Endothelial cell of umbilical vein (primary cell): ENCODE measurements at regions not wholly inside any gene's neighbourhood (a gene's known extent, or its start where the extent isn't known, plus 50 kb on each side); places are given as distances from the start of the nearest gene placed in this dataset.

Source experiments
- BruUV-seq: library from RNA; stranded (reverse); fragments of 400-500 nt; replicated peaks from 2 replicates; lab custom pipeline; 2021; lab: Mats Ljungman, UMichigan
- CTCF ChIA-PET: fragments of 300-600, 350-600 bp; sonication (Branson Sonifier 250); formaldehyde crosslinking; loops from one replicate; lab custom pipeline; 2021; ENCODE audit warnings: antibody characterized with exemption, inconsistent platforms; lab: Charles Lee
- POLR2A ChIA-PET: fragments of 300-600, 350-600 bp; sonication (Branson Sonifier 250); formaldehyde crosslinking; loops from one replicate; lab custom pipeline; 2021; ENCODE audit warnings: antibody characterized with exemption, inconsistent platforms; lab: Charles Lee
- DNase-seq: peaks from one replicate; pipeline ENCODE4 v3.0.0-alpha.2; 2011; ENCODE audit warnings: low read depth, low spot score
- FAIRE-seq: peaks from 2 replicates; lab custom pipeline; 2011; peaks lifted over from hg19 to GRCh38; lab: Jason Lieb, UNC
- H2AFZ ChIP-seq: 2 replicates; pipeline ENCODE4 v1.6.0; 2012; ENCODE audit warnings: low read depth, low read length, control low read depth, inconsistent platforms
- H3K27ac ChIP-seq: 2 replicates; pipeline ENCODE4 v1.5.1; 2011; ENCODE audit warnings: low read depth, mild to moderate bottlenecking, control low read depth, low read length, moderate library complexity; ENCODE audit not compliant: insufficient read depth
- H3K27me3 ChIP-seq, 2 experiments: 2 replicates each; pipeline versions ENCODE4 v1.6.0 to v1.6.1; 2011; ENCODE audit warnings: low read length in 2 of 2, mixed read lengths in 1 of 2; ENCODE audit not compliant: control insufficient read depth in 2 of 2, insufficient read depth in 2 of 2
- H3K36me3 ChIP-seq, 2 experiments: 2 replicates in 1 of 2; 3 replicates in 1 of 2; pipeline ENCODE4 v1.5.1; 2011; ENCODE audit warnings: low read length in 2 of 2, mild to moderate bottlenecking in 1 of 2, moderate library complexity in 1 of 2; ENCODE audit not compliant: control insufficient read depth in 2 of 2, insufficient read depth in 2 of 2; ENCODE audit errors: extremely low read depth in 1 of 2
- H3K4me1 ChIP-seq: 3 replicates; pipeline ENCODE4 v1.5.1; 2011; ENCODE audit warnings: mild to moderate bottlenecking, low read length; ENCODE audit not compliant: control insufficient read depth, insufficient read depth; ENCODE audit errors: extremely low read depth
- H3K4me2 ChIP-seq: 2 replicates; pipeline ENCODE4 v1.6.1; 2011; ENCODE audit warnings: low read length, control low read depth, mixed read lengths; ENCODE audit not compliant: insufficient read depth
- H3K4me3 ChIP-seq, 3 experiments: fragments of 200-600 bp in 1 of 3; sonication (generic), shearing (Covaris generic) in 1 of 3; replicated peaks in 1 of 3; 2 replicates each; pipeline ENCODE4 v1.5.1; 2011 to 2016; ENCODE audit warnings: control low read depth in 3 of 3, low read length in 3 of 3, mild to moderate bottlenecking in 2 of 3, inconsistent platforms in 1 of 3, low read depth in 1 of 3, moderate library complexity in 1 of 3; ENCODE audit not compliant: insufficient read depth in 1 of 3
- H3K79me2 ChIP-seq: 2 replicates; pipeline ENCODE4 v1.6.0; 2012; ENCODE audit warnings: low read length, inconsistent platforms; ENCODE audit not compliant: control insufficient read depth, insufficient read depth
- H3K9ac ChIP-seq: replicated peaks from 2 replicates; pipeline ENCODE3; 2011; ENCODE audit warnings: low read length, control low read depth; ENCODE audit not compliant: insufficient read depth; ENCODE audit errors: extremely low read depth
- H3K9me1 ChIP-seq: replicated peaks from 3 replicates; pipeline ENCODE4 v1.6.0; 2011; ENCODE audit warnings: mild to moderate bottlenecking, low read length; ENCODE audit not compliant: control insufficient read depth, insufficient read depth; ENCODE audit errors: extremely low read depth
- H3K9me3 ChIP-seq: replicated peaks from 2 replicates; pipeline ENCODE4 v1.5.1; 2012; ENCODE audit warnings: low read length, inconsistent platforms; ENCODE audit not compliant: control insufficient read depth, insufficient read depth
- H4K20me1 ChIP-seq: replicated peaks from 2 replicates; pipeline ENCODE3; 2011; ENCODE audit warnings: mild to moderate bottlenecking, low read length; ENCODE audit not compliant: control insufficient read depth, insufficient read depth; ENCODE audit errors: extremely low read depth
- EZH2 ChIP-seq: IDR thresholded peaks from 2 replicates; pipeline ENCODE4 v1.6.1; 2012; ENCODE audit warnings: borderline replicate concordance, low read depth, mild to moderate bottlenecking, moderate library complexity, low read length, inconsistent platforms; ENCODE audit not compliant: severe bottlenecking
- FOS ChIP-seq: IDR thresholded peaks from 2 replicates; pipeline ENCODE4 v1.6.1; 2011; ENCODE audit warnings: mild to moderate bottlenecking, low read length, moderate library complexity, borderline replicate concordance; ENCODE audit not compliant: insufficient read depth
- GATA2 ChIP-seq: IDR thresholded peaks from 2 replicates; pipeline ENCODE4 v1.7.0; 2011; ENCODE audit warnings: low read depth, mild to moderate bottlenecking, moderate library complexity, mixed read lengths, low read length; ENCODE audit not compliant: insufficient read length, insufficient read depth
- MYC ChIP-seq: IDR thresholded peaks from one replicate; pipeline ENCODE4 v1.6.1; 2011; ENCODE audit warnings: mild to moderate bottlenecking, low read depth, low read length
- POLR2A ChIP-seq: IDR thresholded peaks from 2 replicates; pipeline ENCODE4 v1.6.1; 2012; ENCODE audit warnings: low read depth, mild to moderate bottlenecking, control low read depth, low read length
- POLR2AphosphoS5 ChIP-seq: IDR thresholded peaks from 2 replicates; pipeline ENCODE4 v1.6.1; 2012; ENCODE audit warnings: low read depth, mild to moderate bottlenecking, control low read depth, low read length, moderate library complexity; ENCODE audit not compliant: insufficient read depth
- dilution Hi-C: fragments of 300-500 bp; cut with MboI; formaldehyde crosslinking; loops from one replicate; pipeline ENCODE4 v1.15.0; 2019; ENCODE audit warnings: low sequenced_read_pairs; ENCODE audit not compliant: extremely low pct_ligation_motif_present
- intact Hi-C: fragments of 100-400 bp; cut with micrococcal nuclease; formaldehyde crosslinking; loops from one replicate; pipeline ENCODE4 v1.10.0; 2022
- TF ChIP-seq, protein P1 (sequence below): IDR thresholded peaks from 2 replicates; pipeline ENCODE4 v1.6.1; 2011; ENCODE audit not compliant: insufficient read depth, insufficient read length
- TF ChIP-seq, protein P2 (sequence below), 2 donors: IDR thresholded peaks; 1 replicate in 1 of 2; 2 replicates in 1 of 2; pipeline ENCODE4 v1.5.1; 2011; ENCODE audit warnings: low read length in 2 of 2, mild to moderate bottlenecking in 2 of 2, moderate library complexity in 2 of 2, control low read depth in 1 of 2, inconsistent platforms in 1 of 2, low read depth in 1 of 2; ENCODE audit not compliant: insufficient read depth in 1 of 2; ENCODE audit errors: extremely low read depth in 1 of 2

DNA sequence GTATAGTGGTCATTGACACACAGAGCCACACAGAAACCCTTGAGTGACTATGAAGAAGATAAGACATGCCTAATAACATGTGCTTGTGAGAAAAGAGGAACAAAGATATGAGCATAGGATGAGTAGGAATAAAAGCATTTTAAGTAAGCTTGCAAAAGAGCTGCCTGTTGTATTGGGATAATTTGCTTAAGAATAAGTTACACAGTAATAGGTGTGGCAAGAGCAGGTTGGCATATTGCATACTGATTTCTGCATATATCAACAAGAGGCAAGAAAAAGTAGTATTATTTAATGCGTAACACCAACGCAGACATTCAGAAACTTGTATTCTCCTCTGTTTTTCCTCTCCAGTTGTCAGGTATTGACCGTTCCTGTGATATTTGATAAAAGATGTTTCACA lies 111.5 kb upstream of the UGT8 start:
- H3K36me3 ChIP-seq, result no peaks in the 10 kb centered on the region
- H3K79me2 ChIP-seq, result no peaks in the 10 kb centered on the region
- DNase-seq, result no peak
- BruUV-seq, result no TSS peak
- intact Hi-C loops, result no loop called here
- dilution Hi-C loops, result no loop called here
- no peak for FAIRE-seq
- H3K4me3 ChIP-seq, result no peak overlapping the region
- peaks cover 0 to 2% of the 10 kb centered on the region in 2 experiments for H3K27me3 ChIP-seq
- TF ChIP-seq POLR2A, result no peak
- ChIA-PET CTCF (no interaction called here), POLR2A (no interaction called here)
- no peaks in the 10 kb centered on the region for H4K20me1 ChIP-seq
- no peaks in the 10 kb centered on the region for H3K4me1 ChIP-seq
- H3K9me1 ChIP-seq, result no peaks in the 10 kb centered on the region
- no peak overlapping the region for H3K27ac ChIP-seq
- no peak overlapping the region for H3K9ac ChIP-seq
- H3K9me3 ChIP-seq, result no peaks in the 10 kb centered on the region
- H2AFZ ChIP-seq, result no peak overlapping the region
- no peak overlapping the region for H3K4me2 ChIP-seq

DNA sequence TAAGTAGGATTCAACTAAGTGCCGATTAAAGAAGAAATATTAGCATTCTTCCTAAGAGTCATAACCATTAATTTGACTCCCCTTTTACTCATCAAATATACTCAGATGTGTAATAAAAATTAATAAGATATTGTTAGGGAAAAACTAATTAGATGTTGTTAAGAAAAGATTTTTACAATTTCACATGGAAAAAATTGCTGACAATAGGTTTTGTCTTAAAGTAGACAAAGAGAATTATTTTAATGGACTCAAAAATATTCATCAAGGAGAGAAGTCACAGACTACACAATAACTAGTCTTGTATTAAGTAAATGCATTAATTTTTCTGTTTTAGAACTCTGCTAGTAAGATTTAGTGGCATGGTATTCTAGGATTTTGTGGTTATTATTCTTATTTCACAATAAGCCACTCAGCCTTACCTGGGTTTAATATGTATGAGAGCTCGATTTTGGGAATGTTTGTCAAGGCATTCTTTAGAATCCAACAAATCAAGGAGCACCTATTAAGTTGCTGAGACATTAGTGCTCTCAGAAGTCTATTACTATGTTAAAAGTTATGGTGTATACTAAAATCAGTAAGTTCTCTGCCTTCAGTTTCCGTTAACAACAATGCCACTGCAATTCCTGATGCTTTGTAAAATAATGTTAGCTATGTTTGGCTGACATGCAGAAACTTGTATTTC lies 110.2 kb upstream of the UGT8 start:
- DNase-seq, result no peak
- no peak for TF ChIP-seq EZH2
- TF ChIP-seq, protein P1, sequence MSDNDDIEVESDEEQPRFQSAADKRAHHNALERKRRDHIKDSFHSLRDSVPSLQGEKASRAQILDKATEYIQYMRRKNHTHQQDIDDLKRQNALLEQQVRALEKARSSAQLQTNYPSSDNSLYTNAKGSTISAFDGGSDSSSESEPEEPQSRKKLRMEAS, result no peak
- no peak for TF ChIP-seq POLR2AphosphoS5
- TF ChIP-seq MYC, result no peak
- TF ChIP-seq FOS, result no peak
- no peak for TF ChIP-seq GATA2
- no peak for TF ChIP-seq POLR2A
- TF ChIP-seq, protein P2, sequence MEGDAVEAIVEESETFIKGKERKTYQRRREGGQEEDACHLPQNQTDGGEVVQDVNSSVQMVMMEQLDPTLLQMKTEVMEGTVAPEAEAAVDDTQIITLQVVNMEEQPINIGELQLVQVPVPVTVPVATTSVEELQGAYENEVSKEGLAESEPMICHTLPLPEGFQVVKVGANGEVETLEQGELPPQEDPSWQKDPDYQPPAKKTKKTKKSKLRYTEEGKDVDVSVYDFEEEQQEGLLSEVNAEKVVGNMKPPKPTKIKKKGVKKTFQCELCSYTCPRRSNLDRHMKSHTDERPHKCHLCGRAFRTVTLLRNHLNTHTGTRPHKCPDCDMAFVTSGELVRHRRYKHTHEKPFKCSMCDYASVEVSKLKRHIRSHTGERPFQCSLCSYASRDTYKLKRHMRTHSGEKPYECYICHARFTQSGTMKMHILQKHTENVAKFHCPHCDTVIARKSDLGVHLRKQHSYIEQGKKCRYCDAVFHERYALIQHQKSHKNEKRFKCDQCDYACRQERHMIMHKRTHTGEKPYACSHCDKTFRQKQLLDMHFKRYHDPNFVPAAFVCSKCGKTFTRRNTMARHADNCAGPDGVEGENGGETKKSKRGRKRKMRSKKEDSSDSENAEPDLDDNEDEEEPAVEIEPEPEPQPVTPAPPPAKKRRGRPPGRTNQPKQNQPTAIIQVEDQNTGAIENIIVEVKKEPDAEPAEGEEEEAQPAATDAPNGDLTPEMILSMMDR (IDR thresholded peaks at IDR 0.05; ENCODE audit: extremely low read depth in 1 of 2, insufficient read depth in 1 of 2, low read depth in 1 of 2, low read length in 2 of 2), result no peak
- H3K27me3 ChIP-seq, result peaks cover 0 to 2% of the 10 kb centered on the region in 2 experiments
- BruUV-seq, result no TSS peak
- FAIRE-seq, result no peak
- no peak overlapping the region for H3K27ac ChIP-seq
- intact Hi-C loops, result no loop called here
- no peak overlapping the region for H3K4me2 ChIP-seq
- ChIA-PET CTCF (interaction anchor here (0.7 kb wide), 1 partner anchor 12 kb away, joined by 3 read pairs; no protein-coding TSS in a partner anchor), POLR2A (no interaction called here)
- H3K4me1 ChIP-seq, result no peaks in the 10 kb centered on the region
- dilution Hi-C loops, result no loop called here
- no peaks in the 10 kb centered on the region for H3K36me3 ChIP-seq
- no peak overlapping the region for H3K4me3 ChIP-seq
- H3K9me1 ChIP-seq, result no peaks in the 10 kb centered on the region
- H2AFZ ChIP-seq, result no peak overlapping the region
- no peak overlapping the region for H3K9ac ChIP-seq
- H4K20me1 ChIP-seq, result no peaks in the 10 kb centered on the region
- no peaks in the 10 kb centered on the region for H3K79me2 ChIP-seq
- H3K9me3 ChIP-seq, result no peaks in the 10 kb centered on the region
